Upper lobe of right lung (tissue), 1 donor: ENCODE measurements at regions not wholly inside any gene's neighbourhood (a gene's known extent, or its start where the extent isn't known, plus 50 kb on each side); places are given as distances from the start of the nearest gene placed in this dataset.

Experiments
- ATAC-seq: fragments of 200-7000 bp; cut with Tn5 transposase; one replicate; pipeline ENCODE4 v1.9.1; 2020; ENCODE audit warnings: mild to moderate bottlenecking, moderate library complexity
- DNase-seq: peaks from one replicate; pipeline ENCODE4 v3.0.0-alpha.2; 2020
- H3K27ac ChIP-seq: fragments of 200-600 bp; one replicate; pipeline ENCODE4 v1.8.0; 2022
- H3K27me3 ChIP-seq: fragments of 200-600 bp; one replicate; pipeline ENCODE4 v1.8.0; 2022; ENCODE audit warnings: mild to moderate bottlenecking
- H3K36me3 ChIP-seq: fragments of 200-600 bp; one replicate; pipeline ENCODE4 v1.8.0; 2022
- H3K4me1 ChIP-seq: fragments of 200-600 bp; one replicate; pipeline ENCODE4 v1.8.0; 2022
- H3K4me3 ChIP-seq: fragments of 200-600 bp; one replicate; pipeline ENCODE4 v1.8.0; 2022; ENCODE audit warnings: mild to moderate bottlenecking
- H3K9me3 ChIP-seq: fragments of 200-600 bp; one replicate; pipeline ENCODE4 v1.8.0; 2022
- CTCF ChIP-seq: fragments of 200-600 bp; IDR thresholded peaks from one replicate; pipeline ENCODE4 v1.8.0; 2022; ENCODE audit warnings: antibody characterized with exemption
- intact Hi-C: fragments of 100-400 bp; cut with DNase I; formaldehyde crosslinking; loops from one replicate; pipeline ENCODE4 v1.11.0; 2022
- donor health status: DM: no; HTN: yes; CAD: no; lungs with severe emphysema.

- Histone ChIP-seq H3K4me3 (no peak overlapping the region), H3K4me1 (peaks cover 34% of the 10 kb centered on the region), H3K27ac (no peak overlapping the region), H3K36me3 (no peaks in the 10 kb centered on the region), H3K27me3 (no peaks in the 10 kb centered on the region), H3K9me3 (no peaks in the 10 kb centered on the region)
- no peak for TF ChIP-seq CTCF
- DNase-seq (no peak), ATAC-seq (no peak)
- intact Hi-C loops, result no loop called here
Observed at GRCh38 chr2:120937686-120938044, 202.0 kb downstream of the GLI2 start.

- no peak for ATAC-seq
- intact Hi-C loops, result no loop called here
- no peak for DNase-seq
Observed at GRCh38 chr2:120938045-120938771, 202.5 kb downstream of the GLI2 start.

GRCh38 chr2:120939595-120940318 is 204.1 kb downstream of the GLI2 start:
- DNase-seq (no peak), ATAC-seq (no peak)
- peaks cover 28% of the 10 kb centered on the region for H3K4me1 ChIP-seq
- H3K4me3 ChIP-seq, result no peak overlapping the region
- no peak for TF ChIP-seq CTCF
- no peaks in the 10 kb centered on the region for H3K27me3 ChIP-seq
- intact Hi-C loops, result no loop called here
- no peak overlapping the region for H3K27ac ChIP-seq
- no peaks in the 10 kb centered on the region for H3K9me3 ChIP-seq
- H3K36me3 ChIP-seq, result no peaks in the 10 kb centered on the region

More at GRCh38 chr2:120938045-120938771, 202.5 kb downstream of the GLI2 start:
- Histone ChIP-seq H3K36me3 (no peaks in the 10 kb centered on the region), H3K27ac (no peak overlapping the region), H3K9me3 (no peaks in the 10 kb centered on the region), H3K4me1 (peaks cover 34% of the 10 kb centered on the region), H3K27me3 (no peaks in the 10 kb centered on the region), H3K4me3 (no peak overlapping the region)
- TF ChIP-seq CTCF, result no peak

GRCh38 chr2:120940319-120940696 is 204.6 kb downstream of the GLI2 start:
- no peaks in the 10 kb centered on the region for H3K27me3 ChIP-seq
- no peak overlapping the region for H3K4me3 ChIP-seq
- H3K9me3 ChIP-seq, result no peaks in the 10 kb centered on the region
- ATAC-seq, result no peak
- peaks cover 25% of the 10 kb centered on the region for H3K4me1 ChIP-seq
- DNase-seq, result no peak
- H3K36me3 ChIP-seq, result no peaks in the 10 kb centered on the region
- H3K27ac ChIP-seq, result no peak overlapping the region
- intact Hi-C loops, result no loop called here
- TF ChIP-seq CTCF, result no peak

- H3K27ac ChIP-seq, result no peak overlapping the region
- H3K27me3 ChIP-seq, result no peaks in the 10 kb centered on the region
- intact Hi-C loops, result no loop called here
- H3K36me3 ChIP-seq, result no peaks in the 10 kb centered on the region
- no peak overlapping the region for H3K4me3 ChIP-seq
- DNase-seq (no peak), ATAC-seq (no peak)
- no peaks in the 10 kb centered on the region for H3K9me3 ChIP-seq
- no peak for TF ChIP-seq CTCF
- H3K4me1 ChIP-seq, result peaks cover 21% of the 10 kb centered on the region
Observed at GRCh38 chr2:120940726-120941256, 205.1 kb downstream of the GLI2 start.
